ENCODE measurements at regions not wholly inside any gene's neighbourhood (a gene's known extent, or its start where the extent isn't known, plus 50 kb on each side); places are given as distances from the start of the nearest gene placed in this dataset.

DNA sequence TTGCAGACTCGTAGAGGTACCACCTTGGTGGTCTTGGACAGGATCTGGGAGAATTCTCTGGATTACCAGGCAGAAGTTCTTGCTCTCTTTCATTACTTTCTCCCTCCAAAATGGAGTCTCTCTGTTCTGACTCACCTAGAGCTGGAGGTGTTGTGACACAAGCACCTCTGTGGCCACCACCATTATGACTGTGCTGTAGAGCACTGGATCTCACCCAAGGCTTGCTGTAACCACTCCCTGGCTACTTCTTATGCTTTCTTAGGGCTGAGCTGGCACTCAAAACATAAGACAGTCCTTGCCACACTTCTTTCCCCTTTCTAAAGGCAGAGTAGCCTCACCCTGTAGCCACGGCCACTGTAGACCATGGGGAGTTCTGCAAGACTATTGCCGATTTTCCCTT, 296.6 kb upstream of the DIPK2B start:
- intact Hi-C loops (cut with micrococcal nuclease; ENCODE audit: unreplicated experiment) (no loop called here), in situ Hi-C loops (cut with HindIII; ENCODE audit: low pct_unique_long_range_greater_than_20kb, low sequenced_read_pairs) (no loop called here)
- H3K27me3 ChIP-seq (ENCODE audit: control insufficient read depth, insufficient read depth, low read length): no peaks in the 10 kb centered on the region
- H3K36me3 ChIP-seq (ENCODE audit: control insufficient read depth, insufficient read depth, low read length): no peaks in the 10 kb centered on the region
- no peak overlapping the region for H3K27ac ChIP-seq (ENCODE audit: low read length)
- DNase-seq (ENCODE audit: low read depth, low spot score) (no peak), ATAC-seq (no peak)
- no peaks in the 10 kb centered on the region for H3K4me1 ChIP-seq (ENCODE audit: control insufficient read depth, insufficient read depth, low read length)
- ChIA-PET POLR2A (interaction anchor here (0.9 kb wide), 1 partner anchor 628 kb away, joined by 4 read pairs; no protein-coding TSS in a partner anchor), CTCF (no interaction called here)
- TF ChIP-seq, protein P1, sequence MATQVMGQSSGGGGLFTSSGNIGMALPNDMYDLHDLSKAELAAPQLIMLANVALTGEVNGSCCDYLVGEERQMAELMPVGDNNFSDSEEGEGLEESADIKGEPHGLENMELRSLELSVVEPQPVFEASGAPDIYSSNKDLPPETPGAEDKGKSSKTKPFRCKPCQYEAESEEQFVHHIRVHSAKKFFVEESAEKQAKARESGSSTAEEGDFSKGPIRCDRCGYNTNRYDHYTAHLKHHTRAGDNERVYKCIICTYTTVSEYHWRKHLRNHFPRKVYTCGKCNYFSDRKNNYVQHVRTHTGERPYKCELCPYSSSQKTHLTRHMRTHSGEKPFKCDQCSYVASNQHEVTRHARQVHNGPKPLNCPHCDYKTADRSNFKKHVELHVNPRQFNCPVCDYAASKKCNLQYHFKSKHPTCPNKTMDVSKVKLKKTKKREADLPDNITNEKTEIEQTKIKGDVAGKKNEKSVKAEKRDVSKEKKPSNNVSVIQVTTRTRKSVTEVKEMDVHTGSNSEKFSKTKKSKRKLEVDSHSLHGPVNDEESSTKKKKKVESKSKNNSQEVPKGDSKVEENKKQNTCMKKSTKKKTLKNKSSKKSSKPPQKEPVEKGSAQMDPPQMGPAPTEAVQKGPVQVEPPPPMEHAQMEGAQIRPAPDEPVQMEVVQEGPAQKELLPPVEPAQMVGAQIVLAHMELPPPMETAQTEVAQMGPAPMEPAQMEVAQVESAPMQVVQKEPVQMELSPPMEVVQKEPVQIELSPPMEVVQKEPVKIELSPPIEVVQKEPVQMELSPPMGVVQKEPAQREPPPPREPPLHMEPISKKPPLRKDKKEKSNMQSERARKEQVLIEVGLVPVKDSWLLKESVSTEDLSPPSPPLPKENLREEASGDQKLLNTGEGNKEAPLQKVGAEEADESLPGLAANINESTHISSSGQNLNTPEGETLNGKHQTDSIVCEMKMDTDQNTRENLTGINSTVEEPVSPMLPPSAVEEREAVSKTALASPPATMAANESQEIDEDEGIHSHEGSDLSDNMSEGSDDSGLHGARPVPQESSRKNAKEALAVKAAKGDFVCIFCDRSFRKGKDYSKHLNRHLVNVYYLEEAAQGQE (IDR thresholded peaks at IDR 0.05; ENCODE audit: insufficient read depth in 1 of 2, low read depth in 2 of 2, low read length in 1 of 2): no peak
- TF ChIP-seq POLR2AphosphoS5 (IDR thresholded peaks at IDR 0.05; ENCODE audit: low read depth, low read length): no peak
- TF ChIP-seq TCF7L2 (IDR thresholded peaks at IDR 0.05; ENCODE audit: low read depth, low read length): no peak
- TF ChIP-seq, protein P2, sequence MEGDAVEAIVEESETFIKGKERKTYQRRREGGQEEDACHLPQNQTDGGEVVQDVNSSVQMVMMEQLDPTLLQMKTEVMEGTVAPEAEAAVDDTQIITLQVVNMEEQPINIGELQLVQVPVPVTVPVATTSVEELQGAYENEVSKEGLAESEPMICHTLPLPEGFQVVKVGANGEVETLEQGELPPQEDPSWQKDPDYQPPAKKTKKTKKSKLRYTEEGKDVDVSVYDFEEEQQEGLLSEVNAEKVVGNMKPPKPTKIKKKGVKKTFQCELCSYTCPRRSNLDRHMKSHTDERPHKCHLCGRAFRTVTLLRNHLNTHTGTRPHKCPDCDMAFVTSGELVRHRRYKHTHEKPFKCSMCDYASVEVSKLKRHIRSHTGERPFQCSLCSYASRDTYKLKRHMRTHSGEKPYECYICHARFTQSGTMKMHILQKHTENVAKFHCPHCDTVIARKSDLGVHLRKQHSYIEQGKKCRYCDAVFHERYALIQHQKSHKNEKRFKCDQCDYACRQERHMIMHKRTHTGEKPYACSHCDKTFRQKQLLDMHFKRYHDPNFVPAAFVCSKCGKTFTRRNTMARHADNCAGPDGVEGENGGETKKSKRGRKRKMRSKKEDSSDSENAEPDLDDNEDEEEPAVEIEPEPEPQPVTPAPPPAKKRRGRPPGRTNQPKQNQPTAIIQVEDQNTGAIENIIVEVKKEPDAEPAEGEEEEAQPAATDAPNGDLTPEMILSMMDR (IDR thresholded peaks at IDR 0.05): no peak
- no peak for TF ChIP-seq SIN3A (IDR thresholded peaks at IDR 0.05; ENCODE audit: borderline replicate concordance, insufficient read depth, low read depth, low read length)
- H3K4me3 ChIP-seq (ENCODE audit: low read depth in 2 of 2, low read length in 2 of 2): no peak overlapping the region
- peaks cover 4% of the 10 kb centered on the region; the same call in 1 of the 2 replicates for H3K9me3 ChIP-seq (ENCODE audit: control insufficient read depth, insufficient read depth, low read depth, low read length)
- BruUV-seq (replicated peaks): no TSS peak

DNA sequence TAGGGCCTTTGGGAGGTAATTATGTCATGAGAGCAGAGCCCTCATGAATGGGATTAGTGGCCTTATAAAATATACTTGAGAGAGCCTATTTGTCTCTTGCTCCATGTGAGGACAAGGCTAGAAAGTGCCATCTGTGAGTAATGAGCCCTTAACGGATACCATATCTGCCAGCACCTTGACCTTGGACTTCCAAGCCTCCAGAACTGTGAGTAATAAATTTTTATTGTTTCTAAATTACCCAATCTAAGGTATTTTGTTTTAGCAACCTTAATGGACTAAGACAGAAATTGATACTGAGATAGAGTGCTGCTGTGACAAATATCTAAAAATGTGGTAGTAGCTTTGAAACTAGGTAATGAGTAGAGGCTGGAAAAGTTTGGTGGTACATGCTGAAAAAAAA, 285.0 kb upstream of the DIPK2B start:
- BruUV-seq (replicated peaks): no TSS peak
- in situ Hi-C loops (cut with HindIII; ENCODE audit: low pct_unique_long_range_greater_than_20kb, low sequenced_read_pairs): no loop called here
- Histone ChIP-seq H3K9me3 (ENCODE audit: control insufficient read depth, insufficient read depth, low read depth, low read length) (peaks cover 10% of the 10 kb centered on the region), H3K27me3 (ENCODE audit: control insufficient read depth, insufficient read depth, low read length) (no peaks in the 10 kb centered on the region), H3K4me3 (ENCODE audit: low read depth in 2 of 2, low read length in 2 of 2) (no peak overlapping the region), H3K36me3 (ENCODE audit: control insufficient read depth, insufficient read depth, low read length) (no peaks in the 10 kb centered on the region), H3K4me1 (ENCODE audit: control insufficient read depth, insufficient read depth, low read length) (no peaks in the 10 kb centered on the region), H3K27ac (ENCODE audit: low read length) (no peak overlapping the region)
- DNase-seq (ENCODE audit: low read depth, low spot score) (no peak), ATAC-seq (no peak)
- ChIA-PET POLR2A (no interaction called here), CTCF (no interaction called here)
- intact Hi-C loops (cut with micrococcal nuclease; ENCODE audit: unreplicated experiment): no loop called here
- TF ChIP-seq, protein P2 (IDR thresholded peaks at IDR 0.05): no peak
- TF ChIP-seq, protein P1 (IDR thresholded peaks at IDR 0.05; ENCODE audit: insufficient read depth in 1 of 2, low read depth in 2 of 2, low read length in 1 of 2): no peak
- TF ChIP-seq POLR2AphosphoS5 (IDR thresholded peaks at IDR 0.05; ENCODE audit: low read depth, low read length): no peak
- TF ChIP-seq TCF7L2 (IDR thresholded peaks at IDR 0.05; ENCODE audit: low read depth, low read length): no peak
- TF ChIP-seq SIN3A (IDR thresholded peaks at IDR 0.05; ENCODE audit: borderline replicate concordance, insufficient read depth, low read depth, low read length): no peak

All from Panc1 (cell line).